Brain microvascular endothelial cell (primary cell): ENCODE measurements at regions not wholly inside any gene's neighbourhood (a gene's known extent, or its start where the extent isn't known, plus 50 kb on each side); places are given as distances from the start of the nearest gene placed in this dataset.
A peak's percentile ranks its signal among the peaks of the same experiment; 100 is the strongest.
"Not testable (repeated sequence)": the region's sequence is repeated elsewhere in the genome, so short reads cannot be mapped to it uniquely, and the experiment has no call there.

ENCODE experiments used
- DNase-seq: peaks from one replicate; pipeline ENCODE4 v3.0.0-alpha.2; 2020
- H3K27ac ChIP-seq: fragments of 250-450 bp; sonication (Bioruptor Pico); 2 replicates; pipeline ENCODE4 v1.5.1; 2020; ENCODE audit warnings: mild to moderate bottlenecking, moderate library complexity
- H3K27me3 ChIP-seq: fragments of 250-450 bp; sonication (Bioruptor Pico); replicated peaks from 2 replicates; pipeline ENCODE4 v1.5.1; 2020; ENCODE audit warnings: mild to moderate bottlenecking
- H3K36me3 ChIP-seq: fragments of 250-450 bp; sonication (Bioruptor Pico); replicated peaks from 2 replicates; pipeline ENCODE4 v1.5.1; 2020; ENCODE audit warnings: mild to moderate bottlenecking
- H3K4me3 ChIP-seq: 2 replicates; pipeline ENCODE4 v1.5.1; 2011; ENCODE audit warnings: low read depth, mild to moderate bottlenecking, control low read depth, low read length, moderate library complexity
- CTCF ChIP-seq: IDR thresholded peaks from 2 replicates; pipeline ENCODE4 v1.5.1; 2011; ENCODE audit warnings: low read depth, mild to moderate bottlenecking, moderate library complexity, low read length, control low read depth, inconsistent platforms; ENCODE audit errors: missing control alignments
- in situ Hi-C: cut with HindIII; loops from 2 replicates; pipeline ENCODE4 v1.10.0; 2017; ENCODE audit warnings: low sequenced_read_pairs, low pct_ligation_motif_present

- H3K4me3 ChIP-seq, result no peak overlapping the region
- no peaks in the 10 kb centered on the region for H3K36me3 ChIP-seq
- no peaks in the 10 kb centered on the region for H3K27me3 ChIP-seq
- TF ChIP-seq CTCF, result no peak
- in situ Hi-C loops, result no loop called here
- no peak overlapping the region for H3K27ac ChIP-seq
- DNase-seq, result no peak
Measured at GRCh38 chr6:97347111-97347510, 64.1 kb upstream of the MMS22L start.

GRCh38 chr6:97361286-97361685, 78.3 kb upstream of the MMS22L start:
- Histone ChIP-seq H3K36me3 (no peaks in the 10 kb centered on the region), H3K4me3 (no peak overlapping the region), H3K27ac (no peak overlapping the region), H3K27me3 (no peaks in the 10 kb centered on the region)
- in situ Hi-C loops, result no loop called here
- DNase-seq, result peak; percentile 1
- no peak for TF ChIP-seq CTCF

GRCh38 chr6:97364327-97364726, 81.3 kb upstream of the MMS22L start:
- DNase-seq, result no peak
- in situ Hi-C loops, result no loop called here
- Histone ChIP-seq H3K4me3 (no peak overlapping the region), H3K36me3 (no peaks in the 10 kb centered on the region), H3K27me3 (no peaks in the 10 kb centered on the region), H3K27ac (no peak overlapping the region)
- TF ChIP-seq CTCF, result no peak

GRCh38 chr6:97382071-97382470, 99.1 kb upstream of the MMS22L start:
- H3K36me3 ChIP-seq, DNase-seq, H3K4me3 ChIP-seq, in situ Hi-C loops, H3K27ac ChIP-seq, H3K27me3 ChIP-seq: not testable (repeated sequence)

- no peak overlapping the region for H3K4me3 ChIP-seq
- in situ Hi-C loops, result no loop called here
- no peak for DNase-seq
- H3K36me3 ChIP-seq, result no peaks in the 10 kb centered on the region
- no peak overlapping the region for H3K27ac ChIP-seq
- H3K27me3 ChIP-seq, result no peaks in the 10 kb centered on the region
- TF ChIP-seq CTCF, result no peak
Measured at GRCh38 chr6:97392735-97393134, 109.7 kb upstream of the MMS22L start.

DNA sequence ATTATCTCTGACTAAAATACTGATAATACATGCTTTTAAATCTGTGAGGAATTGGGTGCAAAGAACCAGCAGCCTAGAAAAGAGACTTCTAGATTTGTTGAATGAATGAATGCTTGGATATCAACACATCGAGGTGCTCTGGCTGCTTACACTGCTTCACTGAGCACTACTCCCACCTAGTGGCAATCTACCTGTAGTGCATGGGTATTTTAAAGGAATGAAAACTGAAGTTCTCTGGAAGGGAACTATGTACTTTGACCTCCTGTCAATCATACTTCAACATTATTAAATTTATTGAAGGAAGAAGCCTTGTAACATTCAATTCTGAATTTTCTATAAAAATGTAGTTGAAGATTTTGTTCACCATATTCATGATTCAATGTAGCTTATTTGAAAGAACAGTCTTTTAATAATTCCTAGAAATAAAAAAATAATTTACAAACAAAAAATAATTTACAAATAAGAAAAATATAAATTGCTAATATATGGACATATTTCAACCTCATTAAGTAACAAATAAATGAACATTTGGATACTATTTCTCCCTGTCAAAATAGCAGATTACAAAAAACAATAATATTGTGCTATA, 111.2 kb upstream of the MMS22L start:
- peak; percentile 52 for DNase-seq
- Histone ChIP-seq H3K4me3 (no peak overlapping the region), H3K27me3 (no peaks in the 10 kb centered on the region), H3K36me3 (no peaks in the 10 kb centered on the region), H3K27ac (no peak overlapping the region)
- TF ChIP-seq CTCF, result peak; percentile 86
- in situ Hi-C loops, result no loop called here
